ENCODE measurements at regions not wholly inside any gene's neighbourhood (a gene's known extent, or its start where the extent isn't known, plus 50 kb on each side); places are given as distances from the start of the nearest gene placed in this dataset.
"Not testable (repeated sequence)": the region's sequence is repeated elsewhere in the genome, so short reads cannot be mapped to it uniquely, and the experiment has no call there.

DNA sequence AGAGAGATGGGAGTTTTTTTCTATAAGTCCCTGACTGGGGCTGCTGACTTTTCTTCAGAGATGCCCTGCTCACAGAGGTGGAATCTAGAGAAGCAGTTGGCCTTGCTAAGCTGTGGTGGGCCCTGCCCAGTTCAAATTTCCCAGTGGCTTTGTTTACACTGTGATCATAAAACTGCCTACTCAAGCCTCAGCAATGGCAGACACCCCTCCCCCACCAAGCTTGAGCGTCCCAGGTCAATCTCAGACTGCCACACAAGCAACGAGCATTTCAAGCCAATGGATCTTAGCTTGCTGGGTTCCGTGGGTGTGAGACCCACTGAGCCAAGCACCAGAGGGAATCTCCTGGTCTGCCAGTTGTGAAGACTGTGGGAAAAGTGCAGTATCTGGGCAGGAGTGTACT is 199.8 kb upstream of the WDFY3 start:
- DNase-seq, result no peak

DNA sequence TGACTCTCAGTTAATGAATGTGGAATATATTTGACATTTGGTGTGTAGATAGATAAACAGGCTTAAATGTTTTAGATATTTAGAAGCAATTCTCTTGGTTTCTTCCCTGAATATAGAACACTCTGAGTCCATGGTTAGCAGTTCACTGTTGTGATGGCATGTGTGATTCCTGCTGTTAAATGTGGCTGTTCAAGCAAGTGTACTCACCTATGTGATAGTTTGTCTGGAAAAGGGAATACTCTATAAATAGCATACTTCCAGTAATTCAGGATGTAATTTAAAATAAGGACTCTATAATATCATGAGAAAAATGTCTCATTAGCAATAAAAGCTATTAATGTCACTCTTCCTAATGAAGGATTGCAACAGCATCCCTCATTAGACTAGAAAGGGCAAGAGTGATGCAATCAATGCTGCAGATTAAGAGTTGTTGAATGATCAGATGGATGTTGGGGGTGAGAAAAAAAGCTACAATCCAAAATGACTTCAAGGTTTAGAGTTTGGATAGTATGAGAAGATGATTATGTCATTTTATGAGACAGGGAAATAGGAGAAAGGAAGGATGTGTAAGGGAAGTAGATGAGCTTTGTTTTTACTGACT is 201.8 kb upstream of the WDFY3 start:
- no peak for DNase-seq

DNA sequence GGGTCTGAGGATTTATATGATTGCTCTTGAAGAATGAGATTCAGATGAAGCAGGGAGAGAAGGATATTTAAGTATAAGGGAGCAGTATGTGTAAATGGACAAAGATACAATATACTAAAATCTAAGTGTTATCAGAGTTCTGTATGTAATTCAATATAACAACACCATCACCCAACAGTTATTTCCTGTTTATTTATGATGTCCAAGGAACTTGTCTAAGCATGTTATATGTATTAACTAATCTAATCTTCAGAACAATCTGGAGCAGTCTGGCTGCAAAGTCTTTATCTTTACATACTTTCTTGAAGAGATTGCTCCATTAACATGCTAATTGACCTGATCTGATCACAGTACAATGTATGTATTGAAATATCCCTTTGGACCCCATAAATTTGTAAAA is 203.8 kb upstream of the WDFY3 start:
- no peak for DNase-seq

DNA sequence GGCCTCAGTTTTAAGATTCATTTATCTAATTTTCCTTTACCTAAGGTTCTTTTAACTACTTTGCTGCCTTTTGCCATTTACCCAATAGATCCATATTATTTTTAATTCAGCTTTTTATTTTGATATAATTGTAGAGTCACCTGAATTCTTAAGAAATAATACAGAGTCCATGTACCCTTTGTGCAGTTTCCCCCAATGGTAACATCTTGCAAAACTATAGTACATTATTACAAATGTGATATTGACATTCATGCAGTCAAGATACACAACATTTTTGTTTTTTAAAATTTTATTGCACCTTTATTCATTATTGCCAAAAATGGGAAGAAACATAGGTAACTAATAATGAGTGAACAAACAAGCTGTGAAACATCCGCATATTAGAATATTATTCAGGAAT is 208.7 kb upstream of the WDFY3 start:
- no peak for DNase-seq

DNA sequence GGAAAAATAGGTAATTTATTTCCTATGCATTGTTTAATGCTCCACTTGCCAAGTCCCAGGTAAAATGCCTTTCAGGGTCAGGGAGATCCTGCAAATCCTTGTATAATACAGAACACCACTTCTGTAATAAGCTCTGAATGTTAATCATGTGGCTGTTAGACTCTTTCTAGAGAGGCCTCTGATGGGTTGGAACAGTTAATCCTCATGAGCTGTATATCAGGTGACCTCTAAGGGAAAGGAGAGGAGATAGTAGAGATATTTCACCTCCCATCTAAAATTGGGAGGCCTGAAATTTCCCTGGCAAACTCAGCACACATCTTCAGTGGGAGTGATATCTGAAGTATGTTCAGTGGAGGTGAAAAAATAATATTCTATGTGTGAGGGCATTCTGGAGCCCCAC is 210.6 kb upstream of the WDFY3 start:
- DNase-seq, result no peak

GRCh38 chr4:85177679-85178078 is 211.2 kb upstream of the WDFY3 start:
- no peak for DNase-seq

DNA sequence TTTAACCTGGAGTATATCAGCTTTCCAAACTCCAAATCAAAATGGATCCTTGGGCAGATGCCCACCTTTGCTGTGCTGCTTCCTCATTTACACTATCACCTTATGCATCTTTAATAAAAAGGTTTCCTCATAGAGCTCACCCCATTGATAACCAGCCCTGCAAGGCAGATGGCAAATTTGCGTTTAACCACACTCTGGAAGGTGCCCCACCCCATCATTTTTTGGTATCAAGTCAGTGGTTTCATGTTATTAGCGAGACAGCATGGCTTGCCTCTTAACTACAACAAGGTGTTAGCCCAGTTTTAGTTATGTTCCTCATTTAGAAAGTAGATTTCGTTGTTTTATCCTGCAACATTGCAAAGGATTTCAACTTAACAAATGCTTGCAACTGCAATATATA is 214.0 kb upstream of the WDFY3 start:
- DNase-seq, result no peak

- DNase-seq, result no peak
Observed at GRCh38 chr4:85187106-85187505, 220.6 kb upstream of the WDFY3 start.

GRCh38 chr4:85196015-85196414 is 229.5 kb upstream of the WDFY3 start:
- not testable (repeated sequence) for DNase-seq

DNA sequence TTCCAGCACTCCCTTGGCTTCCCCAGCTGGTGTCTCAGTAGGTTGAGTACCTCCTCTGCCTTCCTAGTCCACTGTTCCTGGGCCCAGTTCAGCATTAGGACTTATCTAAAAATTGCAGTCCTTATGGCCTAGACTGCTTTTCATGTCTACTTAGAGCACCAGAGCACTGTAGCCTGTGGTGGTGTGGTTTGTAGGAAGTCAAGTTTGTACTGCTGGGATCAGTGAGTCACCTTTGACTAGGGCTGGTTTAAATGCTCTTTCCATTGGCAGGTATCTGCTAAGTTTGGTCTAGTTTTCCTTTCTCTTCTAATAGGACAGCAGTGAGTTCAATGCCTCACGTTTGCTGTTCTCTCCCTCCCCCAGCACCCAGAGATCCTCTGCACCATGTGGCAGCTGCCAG is 233.6 kb upstream of the WDFY3 start:
- no peak for DNase-seq

DNA sequence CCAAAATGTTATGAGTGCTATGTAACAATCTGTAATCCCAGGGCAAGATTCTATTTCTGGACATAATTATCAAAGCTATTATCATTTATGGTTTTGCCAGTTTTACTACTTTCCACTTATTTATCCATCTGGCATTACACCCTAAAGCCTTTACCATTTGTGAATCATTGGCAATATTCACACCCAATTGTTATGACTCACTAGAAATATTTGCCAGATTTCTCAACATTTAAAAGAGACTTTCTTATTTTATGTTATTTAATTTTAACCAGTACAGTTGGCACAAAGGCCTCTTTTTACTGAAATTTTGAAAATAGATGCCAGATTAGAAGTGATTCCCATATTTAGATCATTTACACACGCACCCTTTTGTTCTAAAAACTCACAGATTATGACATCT is 242.7 kb upstream of the WDFY3 start:
- peak; percentile 13 for DNase-seq

DNA sequence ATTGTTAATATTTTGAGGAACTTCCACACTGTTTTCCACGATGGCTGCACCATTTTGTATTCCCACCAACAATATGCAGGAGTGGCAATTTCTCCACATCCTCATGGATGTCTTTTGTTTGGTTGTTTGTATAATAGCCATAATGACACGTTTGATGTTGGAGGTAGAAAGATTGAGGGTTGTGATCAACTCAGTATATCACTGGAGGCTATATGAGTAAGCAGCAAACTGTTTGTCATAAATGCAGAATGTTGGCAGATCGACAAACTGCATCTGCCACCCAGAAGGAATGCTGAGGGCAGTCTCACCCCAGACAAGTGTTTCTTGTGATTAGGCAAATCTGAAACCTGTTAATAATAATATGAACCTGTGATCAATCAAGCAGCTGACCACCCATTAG is 243.9 kb upstream of the WDFY3 start:
- peak; percentile 1 for DNase-seq

DNA sequence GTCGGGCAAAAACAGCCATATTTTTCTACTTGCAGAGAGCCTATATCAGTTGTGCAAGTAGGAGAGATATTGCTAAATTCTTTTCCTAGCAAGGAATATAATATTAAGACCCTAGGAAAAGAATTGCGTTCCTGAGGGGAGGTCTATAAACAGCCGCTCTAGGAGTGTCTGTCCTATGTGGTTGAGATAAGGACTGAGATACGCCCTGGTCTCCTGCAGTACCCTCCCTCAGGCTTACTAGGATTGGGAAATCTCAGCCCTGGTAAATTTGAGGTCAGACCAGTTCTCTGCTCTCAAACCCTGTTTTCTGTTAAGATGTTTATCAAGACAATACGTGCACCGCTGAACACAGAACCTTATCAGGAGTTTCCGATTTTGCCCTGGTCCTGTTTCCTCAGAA is 250.1 kb upstream of the WDFY3 start:
- DNase-seq, result not testable (repeated sequence)

DNA sequence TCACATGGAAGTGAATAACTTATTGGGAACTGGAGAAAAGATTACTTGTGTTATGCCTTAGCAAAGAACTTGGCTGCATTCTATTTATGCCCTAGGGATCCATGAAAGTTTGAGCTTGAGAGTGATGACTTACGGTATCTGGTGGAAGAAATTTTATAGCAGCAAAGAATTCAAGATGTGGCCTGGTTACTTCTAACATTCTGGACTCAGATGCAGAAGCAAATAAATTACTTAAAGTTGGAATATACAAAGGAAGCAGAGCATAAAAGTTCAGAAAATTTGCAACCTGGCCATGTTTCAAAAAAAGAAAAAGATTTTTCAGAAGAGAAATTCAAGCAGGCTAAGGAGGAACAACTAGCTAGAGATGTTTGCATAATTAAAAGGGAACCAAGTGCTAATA is 252.3 kb upstream of the WDFY3 start:
- no peak for DNase-seq

DNA sequence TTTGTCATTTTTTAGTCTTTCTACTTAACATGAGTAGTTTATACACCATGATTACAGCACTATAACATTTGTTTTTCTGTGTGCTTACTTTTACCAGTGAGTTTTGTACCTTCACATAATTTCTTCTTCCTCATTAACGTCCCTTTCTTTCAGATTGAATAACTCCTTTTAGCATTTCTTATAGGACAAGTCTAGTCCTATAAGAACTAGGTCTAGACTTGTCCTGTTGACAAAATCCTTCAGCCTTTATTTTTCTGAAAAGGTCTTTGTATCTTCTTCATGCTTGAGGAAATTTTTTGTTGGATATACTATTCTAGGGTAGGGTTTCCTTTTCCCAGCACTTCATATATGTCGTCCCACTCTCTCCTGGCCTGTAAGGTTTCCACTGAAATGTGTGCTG is 253.3 kb upstream of the ARHGAP24 start:
- no peak for DNase-seq

GRCh38 chr4:85222561-85222960 is 252.4 kb upstream of the ARHGAP24 start:
- DNase-seq, result no peak

- no peak for DNase-seq
Observed at GRCh38 chr4:85228264-85228663, 246.7 kb upstream of the ARHGAP24 start.

DNA sequence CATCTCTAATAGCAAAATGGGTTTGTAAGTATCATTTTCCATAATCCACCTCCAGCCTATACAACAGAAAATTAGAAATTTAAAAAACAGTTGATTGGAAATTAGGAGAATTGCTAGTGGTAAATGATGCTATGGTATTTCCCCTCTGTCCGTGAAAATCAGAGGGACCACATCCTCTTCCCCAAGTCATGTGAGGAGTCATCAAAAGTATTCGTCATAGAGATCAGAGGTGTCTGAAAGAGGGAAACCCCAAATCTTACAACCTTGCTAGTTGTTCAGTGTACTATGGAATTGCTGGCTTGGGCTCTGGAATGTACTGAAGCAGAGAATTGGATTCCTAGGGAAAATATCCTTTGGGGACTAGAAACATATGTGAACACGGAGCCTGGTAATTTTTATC is 241.4 kb upstream of the ARHGAP24 start:
- DNase-seq, result no peak

DNA sequence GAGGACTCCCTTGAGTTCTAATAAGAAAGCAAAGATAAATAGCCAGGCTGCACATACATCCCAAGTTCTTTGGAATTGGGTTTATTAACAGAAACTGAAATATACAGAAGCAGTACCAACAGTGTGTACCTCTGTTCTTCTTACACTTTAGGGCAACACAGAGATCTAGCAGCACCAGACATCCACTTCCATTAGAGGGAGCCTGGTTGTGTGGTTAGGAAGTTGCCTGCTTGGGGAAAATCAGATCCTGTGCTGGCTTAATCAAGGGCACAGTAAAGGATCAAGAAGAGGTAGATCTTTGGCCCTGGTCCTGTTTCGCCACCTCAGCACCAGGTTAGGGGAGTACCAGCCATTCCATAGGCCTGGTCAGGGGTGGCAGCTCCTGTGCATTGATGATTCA is 231.1 kb upstream of the ARHGAP24 start:
- no peak for DNase-seq

GRCh38 chr4:85244638-85245037 is 230.3 kb upstream of the ARHGAP24 start:
- DNase-seq, result no peak

GRCh38 chr4:85246055-85246454 is 228.9 kb upstream of the ARHGAP24 start:
- no peak for DNase-seq

DNA sequence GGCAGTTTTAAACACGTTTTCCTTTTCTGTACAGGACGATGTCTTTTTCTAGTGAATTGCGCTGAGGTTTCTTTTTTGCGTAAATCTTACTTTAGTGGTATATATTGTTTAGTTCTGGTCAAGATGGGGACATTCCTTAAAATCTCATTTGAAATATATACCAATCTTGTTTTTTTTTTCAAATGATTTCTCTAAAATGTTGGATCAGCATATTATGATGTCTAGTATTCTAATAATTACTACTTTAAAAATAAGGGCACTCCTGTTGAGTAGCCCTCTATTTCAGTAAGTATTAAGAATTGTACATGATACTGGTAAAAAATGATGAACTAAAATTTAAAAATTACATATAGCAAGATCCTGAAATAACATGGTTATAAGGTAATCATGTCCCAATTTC is 224.1 kb upstream of the ARHGAP24 start:
- DNase-seq, result no peak

DNA sequence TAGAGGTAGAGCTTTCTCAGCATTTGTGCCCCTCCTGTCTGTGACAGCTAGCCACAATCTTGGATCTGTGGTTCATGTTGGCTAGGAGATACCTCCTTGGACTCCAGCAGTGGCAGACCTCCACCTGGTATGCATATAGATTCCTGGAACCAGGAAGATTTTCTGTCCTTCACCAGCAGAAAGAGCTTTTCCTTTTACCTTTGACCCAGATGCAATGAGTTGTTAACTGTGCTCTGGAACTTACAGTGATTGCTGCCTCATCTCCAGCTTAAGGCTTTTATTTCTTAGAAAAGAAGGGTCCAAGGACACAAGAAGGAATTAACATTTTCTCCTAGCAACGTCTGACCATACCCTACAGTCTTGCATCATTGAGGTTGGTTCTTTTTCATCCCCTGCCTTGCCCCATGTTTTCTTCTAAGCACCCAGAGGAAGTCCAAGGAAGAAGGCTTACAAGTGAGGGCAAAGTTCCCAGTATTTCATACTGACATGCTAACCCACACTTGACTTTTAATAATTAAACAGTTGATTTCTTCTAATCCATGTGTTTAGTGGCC is 217.1 kb upstream of the ARHGAP24 start:
- no peak for DNase-seq

DNA sequence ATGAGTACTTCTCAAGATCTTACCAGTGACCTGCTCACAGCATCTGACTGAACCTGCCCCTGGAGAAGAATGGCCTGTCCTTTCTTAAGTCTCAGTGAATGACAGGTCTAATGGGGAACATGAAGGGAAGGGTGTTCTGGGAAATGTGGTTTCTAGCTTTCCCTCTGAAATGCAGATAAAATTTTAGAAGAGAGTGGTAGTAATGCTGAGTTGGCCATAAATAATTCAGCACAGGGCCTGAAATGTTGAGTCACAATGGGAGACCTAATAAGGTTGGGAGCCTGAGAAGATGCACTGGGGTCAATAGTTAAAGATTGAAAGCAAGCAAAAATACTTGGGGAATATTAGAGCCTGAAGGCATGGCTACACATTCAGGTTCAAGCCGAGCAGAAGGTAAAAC is 214.9 kb upstream of the ARHGAP24 start:
- no peak for DNase-seq

- no peak for DNase-seq
Observed at GRCh38 chr4:85265234-85265633, 209.7 kb upstream of the ARHGAP24 start.
